ENCODE measurements at regions not wholly inside any gene's neighbourhood (a gene's known extent, or its start where the extent isn't known, plus 50 kb on each side); places are given as distances from the start of the nearest gene placed in this dataset.

GRCh38 chr9:29575219-29575618, 2001.9 kb upstream of the C9orf72 start:
- no peaks in the 10 kb centered on the region for H3K9me3 Mint-ChIP-seq (ENCODE audit: unreplicated experiment)
- no peak for DNase-seq
- no peak for TF ChIP-seq CTCF (IDR thresholded peaks at IDR 0.05; ENCODE audit: partially characterized antibody, unreplicated experiment)
- no peaks in the 10 kb centered on the region for H3K27me3 Mint-ChIP-seq (ENCODE audit: unreplicated experiment)
- H3K36me3 Mint-ChIP-seq (ENCODE audit: unreplicated experiment), result peaks cover 5% of the 10 kb centered on the region
- H3K27ac Mint-ChIP-seq (ENCODE audit: unreplicated experiment), result no peak overlapping the region
- no peaks in the 10 kb centered on the region for H3K4me1 Mint-ChIP-seq (ENCODE audit: low read depth, unreplicated experiment)
- H3K4me3 Mint-ChIP-seq (ENCODE audit: unreplicated experiment), result no peak overlapping the region

DNA sequence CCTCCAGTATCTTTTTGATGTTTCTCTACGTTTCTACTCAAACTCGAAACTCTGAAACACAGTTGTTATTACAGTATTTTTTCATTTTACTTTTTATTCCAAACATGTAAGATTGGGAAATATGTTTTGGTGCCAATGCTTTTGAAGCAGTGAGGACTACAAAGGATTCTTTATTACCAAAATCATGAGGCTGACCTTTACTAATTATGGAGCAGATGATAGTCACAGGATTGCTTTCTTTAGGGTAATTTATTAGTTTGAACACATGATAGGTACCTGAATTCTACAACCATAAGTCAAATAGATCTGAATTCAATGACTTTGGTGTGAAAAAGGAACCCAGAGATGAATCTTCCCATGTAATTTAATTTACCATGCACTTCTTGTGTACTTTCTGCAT, 2015.1 kb upstream of the C9orf72 start:
- no peak for DNase-seq
- no peaks in the 10 kb centered on the region for H3K4me1 Mint-ChIP-seq (ENCODE audit: low read depth, unreplicated experiment)
- no peaks in the 10 kb centered on the region for H3K36me3 Mint-ChIP-seq (ENCODE audit: unreplicated experiment)
- no peaks in the 10 kb centered on the region for H3K9me3 Mint-ChIP-seq (ENCODE audit: unreplicated experiment)
- no peak for TF ChIP-seq CTCF (IDR thresholded peaks at IDR 0.05; ENCODE audit: partially characterized antibody, unreplicated experiment)
- H3K27me3 Mint-ChIP-seq (ENCODE audit: unreplicated experiment), result no peaks in the 10 kb centered on the region
- no peak overlapping the region for H3K27ac Mint-ChIP-seq (ENCODE audit: unreplicated experiment)
- H3K4me3 Mint-ChIP-seq (ENCODE audit: unreplicated experiment), result no peak overlapping the region

- no peak for TF ChIP-seq CTCF (IDR thresholded peaks at IDR 0.05; ENCODE audit: partially characterized antibody, unreplicated experiment)
- Mint-ChIP-seq H3K9me3 (ENCODE audit: unreplicated experiment) (no peaks in the 10 kb centered on the region), H3K4me1 (ENCODE audit: low read depth, unreplicated experiment) (no peaks in the 10 kb centered on the region), H3K36me3 (ENCODE audit: unreplicated experiment) (peaks cover 3% of the 10 kb centered on the region), H3K27ac (ENCODE audit: unreplicated experiment) (no peak overlapping the region), H3K4me3 (ENCODE audit: unreplicated experiment) (no peak overlapping the region), H3K27me3 (ENCODE audit: unreplicated experiment) (no peaks in the 10 kb centered on the region)
- no peak for DNase-seq
Measured at GRCh38 chr9:29609282-29609681, 2036.0 kb upstream of the C9orf72 start.

DNA sequence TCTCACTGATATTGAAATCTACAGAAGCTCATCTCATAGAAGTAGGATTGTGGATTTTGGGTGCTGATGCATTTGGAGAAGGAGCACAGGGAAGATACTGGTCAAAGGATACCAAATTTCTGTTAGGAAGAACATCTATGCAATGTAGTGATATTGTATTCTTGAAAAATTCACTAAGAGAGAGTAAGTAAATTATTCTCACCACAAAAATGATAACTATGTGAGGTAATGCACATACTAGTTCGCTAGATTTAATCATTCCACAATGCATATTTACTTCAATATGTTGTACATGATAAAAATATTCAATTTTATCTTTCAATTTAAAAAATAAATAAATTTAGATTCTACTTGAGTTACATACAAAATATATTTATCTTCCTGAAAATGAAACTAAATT, 2040.5 kb upstream of the C9orf72 start:
- no peak for TF ChIP-seq CTCF (IDR thresholded peaks at IDR 0.05; ENCODE audit: partially characterized antibody, unreplicated experiment)
- no peak overlapping the region for H3K27ac Mint-ChIP-seq (ENCODE audit: unreplicated experiment)
- H3K4me1 Mint-ChIP-seq (ENCODE audit: low read depth, unreplicated experiment), result no peaks in the 10 kb centered on the region
- no peak overlapping the region for H3K4me3 Mint-ChIP-seq (ENCODE audit: unreplicated experiment)
- no peak for DNase-seq
- no peaks in the 10 kb centered on the region for H3K27me3 Mint-ChIP-seq (ENCODE audit: unreplicated experiment)
- H3K9me3 Mint-ChIP-seq (ENCODE audit: unreplicated experiment), result no peaks in the 10 kb centered on the region
- peaks cover 3% of the 10 kb centered on the region for H3K36me3 Mint-ChIP-seq (ENCODE audit: unreplicated experiment)

GRCh38 chr9:29616844-29617243, 2043.6 kb upstream of the C9orf72 start:
- no peak overlapping the region for H3K4me3 Mint-ChIP-seq (ENCODE audit: unreplicated experiment)
- no peaks in the 10 kb centered on the region for H3K4me1 Mint-ChIP-seq (ENCODE audit: low read depth, unreplicated experiment)
- no peaks in the 10 kb centered on the region for H3K27me3 Mint-ChIP-seq (ENCODE audit: unreplicated experiment)
- no peak for TF ChIP-seq CTCF (IDR thresholded peaks at IDR 0.05; ENCODE audit: partially characterized antibody, unreplicated experiment)
- peaks cover 3% of the 10 kb centered on the region for H3K36me3 Mint-ChIP-seq (ENCODE audit: unreplicated experiment)
- H3K9me3 Mint-ChIP-seq (ENCODE audit: unreplicated experiment), result no peaks in the 10 kb centered on the region
- no peak overlapping the region for H3K27ac Mint-ChIP-seq (ENCODE audit: unreplicated experiment)
- DNase-seq, result no peak
